PC-3 (cell line): ENCODE measurements at regions not wholly inside any gene's neighbourhood (a gene's known extent, or its start where the extent isn't known, plus 50 kb on each side); places are given as distances from the start of the nearest gene placed in this dataset.

ENCODE experiments used
- ATAC-seq: fragments of 200-7000 bp; cut with Tn5 transposase; 2 replicates; pipeline ENCODE4 v1.9.1; 2020; ENCODE audit warnings: mild to moderate bottlenecking, moderate library complexity
- BruUV-seq: library from RNA; stranded (reverse); fragments of 400-500 nt; replicated peaks from 2 replicates; lab custom pipeline; 2021; lab: Mats Ljungman, UMichigan
- CTCF ChIA-PET: fragments of 300-600 bp; sonication (Branson Sonifier 250); formaldehyde crosslinking; loops from one replicate; lab custom pipeline; 2022; ENCODE audit warnings: antibody characterized with exemption; lab: Charles Lee
- POLR2A ChIA-PET: fragments of 300-600 bp; sonication (Branson Sonifier 250); formaldehyde crosslinking; loops from one replicate; lab custom pipeline; 2022; ENCODE audit warnings: antibody characterized with exemption; ENCODE audit not compliant: unreplicated experiment; lab: Charles Lee
- DNase-seq: peaks from one replicate; pipeline ENCODE4 v3.0.0-alpha.2; 2015
- H2AFZ ChIP-seq: fragments of 300-600 bp; sonication (generic); 2 replicates; pipeline ENCODE4 v1.6.0; 2016; ENCODE audit warnings: antibody characterized with exemption, low read length
- H3F3A ChIP-seq: fragments of 300-600 bp; sonication (generic); one replicate; pipeline ENCODE4 v1.6.0; 2017; ENCODE audit warnings: antibody characterized with exemption, low read length, control low read depth, mild to moderate bottlenecking; ENCODE audit not compliant: unreplicated experiment
- H3K27ac ChIP-seq: fragments of 300-600 bp; sonication (generic); 2 replicates; pipeline ENCODE4 v1.5.1; 2016; ENCODE audit warnings: mild to moderate bottlenecking, low read length
- H3K27me3 ChIP-seq: fragments of 300-600 bp; sonication (generic); 2 replicates; pipeline ENCODE4 v1.6.1; 2016; ENCODE audit warnings: low read length, mixed read lengths
- H3K36me3 ChIP-seq: fragments of 300-600 bp; sonication (generic); 2 replicates; pipeline ENCODE4 v1.6.1; 2016; ENCODE audit warnings: low read depth, mixed run types, low read length, mixed read lengths
- H3K4me1 ChIP-seq: fragments of 300-600 bp; sonication (generic); 2 replicates; pipeline ENCODE4 v1.5.1; 2016; ENCODE audit warnings: low read length; ENCODE audit not compliant: insufficient read depth
- H3K4me2 ChIP-seq: fragments of 300-600 bp; sonication (generic); 2 replicates; pipeline ENCODE4 v1.6.0; 2016; ENCODE audit warnings: low read length
- H3K4me3 ChIP-seq: fragments of 300-600 bp; sonication (generic); 2 replicates; pipeline ENCODE4 v1.5.1; 2016; ENCODE audit warnings: mild to moderate bottlenecking, low read length, mixed read lengths
- H3K79me2 ChIP-seq: fragments of 300-600 bp; sonication (generic); 2 replicates; pipeline ENCODE4 v1.6.1; 2017; ENCODE audit warnings: low read length, mixed read lengths
- H3K9ac ChIP-seq: fragments of 300-600 bp; sonication (generic); 2 replicates; pipeline ENCODE4 v1.6.0; 2016; ENCODE audit warnings: mild to moderate bottlenecking, low read length
- H3K9me2 ChIP-seq: fragments of 300-600 bp; sonication (generic); replicated peaks from 2 replicates; pipeline ENCODE4 v1.6.1; 2016; ENCODE audit warnings: mixed run types, low read length, mixed read lengths
- H3K9me3 ChIP-seq: fragments of 300-600 bp; sonication (generic); 2 replicates; pipeline ENCODE4 v1.6.1; 2016; ENCODE audit warnings: low read length, mixed read lengths
- H4K20me1 ChIP-seq: fragments of 300-600 bp; sonication (generic); 2 replicates; pipeline ENCODE4 v1.6.1; 2016; ENCODE audit warnings: low read length, mixed read lengths
- CTCF ChIP-seq: fragments of 300-600 bp; sonication (generic); conservative IDR thresholded peaks from 2 replicates; pipeline ENCODE4 v1.5.1; 2017; ENCODE audit warnings: antibody characterized with exemption, low read depth, mild to moderate bottlenecking, low read length
- EZH2 ChIP-seq: fragments of 300-600 bp; sonication (generic); IDR thresholded peaks from one replicate; pipeline ENCODE4 v1.6.1; 2017; ENCODE audit warnings: antibody characterized with exemption, mild to moderate bottlenecking, low read length; ENCODE audit not compliant: unreplicated experiment
- EZH2phosphoT487 ChIP-seq: fragments of 300-600 bp; sonication (generic); IDR thresholded peaks from 2 replicates; pipeline ENCODE4 v1.6.1; 2018; ENCODE audit warnings: mild to moderate bottlenecking, antibody characterized with exemption, low read length, borderline replicate concordance
- intact Hi-C: fragments of 100-400 bp; cut with micrococcal nuclease; formaldehyde crosslinking; loops from 2 replicates; pipeline ENCODE4 v1.9.0; 2023

DNA sequence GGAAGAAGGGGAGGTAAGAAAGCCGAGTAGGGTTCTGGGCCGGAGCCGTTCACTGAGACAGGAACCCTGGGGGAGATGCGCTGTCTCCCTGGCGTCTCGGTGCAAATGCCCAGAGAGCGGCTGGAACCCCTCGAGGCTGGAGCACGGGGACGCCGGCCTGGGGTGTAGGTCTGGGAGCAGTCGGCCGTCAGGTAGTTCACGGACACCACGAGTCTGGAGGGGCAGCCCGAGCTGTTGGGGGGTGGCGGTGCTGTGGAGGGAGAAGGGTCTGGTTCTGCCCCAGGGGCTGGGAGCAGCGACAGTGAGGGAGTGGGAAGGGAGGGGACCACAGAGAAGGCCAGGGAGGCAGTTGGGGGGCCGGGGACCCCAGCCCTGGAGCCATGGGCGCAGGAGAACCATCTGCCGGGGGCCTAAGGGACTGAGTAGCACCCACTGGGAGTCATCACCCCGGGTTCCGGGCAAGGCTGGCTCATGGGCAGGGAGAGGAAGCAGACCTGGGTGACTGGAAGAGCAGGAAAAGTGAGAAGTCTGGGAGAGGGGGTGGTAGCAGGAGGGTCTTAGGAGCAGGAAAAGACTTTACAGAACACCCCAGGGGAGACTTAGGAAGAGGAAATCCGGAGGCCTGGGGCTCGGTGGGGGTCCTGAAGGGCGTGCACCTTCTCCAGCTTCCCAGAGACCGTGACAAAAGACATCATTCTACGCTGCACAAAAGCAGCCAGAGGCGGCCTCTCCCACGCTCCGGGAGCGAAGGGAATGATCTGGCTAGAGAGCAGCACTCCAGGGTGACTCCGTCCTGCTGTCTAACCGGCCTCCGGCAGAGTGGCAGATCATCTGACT, 173.1 kb upstream of the SOX1 start:
- no TSS peak for BruUV-seq
- no peak for ATAC-seq
- no peaks in the 10 kb centered on the region for H3K79me2 ChIP-seq

GRCh38 chr13:111895896-111896821, 170.8 kb upstream of the SOX1 start:
- H4K20me1 ChIP-seq = no peaks in the 10 kb centered on the region
- no peaks in the 10 kb centered on the region for H3F3A ChIP-seq
- no peaks in the 10 kb centered on the region for H3K9me2 ChIP-seq
- no peaks in the 10 kb centered on the region for H3K36me3 ChIP-seq
- no peak for ATAC-seq
- no peak overlapping the region for H3K9ac ChIP-seq
- H3K79me2 ChIP-seq = no peaks in the 10 kb centered on the region
- intact Hi-C loops = no loop called here
- TF ChIP-seq EZH2 = no peak
- no peak for TF ChIP-seq CTCF
- TF ChIP-seq EZH2phosphoT487 = no peak
- H3K4me2 ChIP-seq = no peak overlapping the region
- H3K4me3 ChIP-seq = no peak overlapping the region
- no peak for DNase-seq
- H3K27ac ChIP-seq = no peak overlapping the region
- no peak overlapping the region for H2AFZ ChIP-seq
- no peaks in the 10 kb centered on the region for H3K4me1 ChIP-seq
- peaks cover 30% of the 10 kb centered on the region for H3K27me3 ChIP-seq
- ChIA-PET CTCF (no interaction called here), POLR2A (no interaction called here)
- BruUV-seq = no TSS peak
- no peaks in the 10 kb centered on the region for H3K9me3 ChIP-seq

More for the DNA sequence above, 173.1 kb upstream of the SOX1 start:
- no peak overlapping the region for H3K27ac ChIP-seq
- H3K4me2 ChIP-seq = no peak overlapping the region
- H3K27me3 ChIP-seq = peaks cover 14% of the 10 kb centered on the region
- no peaks in the 10 kb centered on the region for H3K9me2 ChIP-seq
- ChIA-PET POLR2A (no interaction called here), CTCF (no interaction called here)
- no peak overlapping the region for H3K9ac ChIP-seq
- no peak overlapping the region for H2AFZ ChIP-seq
- no peaks in the 10 kb centered on the region for H4K20me1 ChIP-seq
- TF ChIP-seq EZH2 = no peak
- TF ChIP-seq EZH2phosphoT487 = no peak
- no peak for TF ChIP-seq CTCF
- no peaks in the 10 kb centered on the region for H3K9me3 ChIP-seq
- no peaks in the 10 kb centered on the region for H3K36me3 ChIP-seq
- H3K4me3 ChIP-seq = no peak overlapping the region
- DNase-seq = no peak
- no peaks in the 10 kb centered on the region for H3F3A ChIP-seq
- intact Hi-C loops = no loop called here
- no peaks in the 10 kb centered on the region for H3K4me1 ChIP-seq
